ENCODE measurements at regions not wholly inside any gene's neighbourhood (a gene's known extent, or its start where the extent isn't known, plus 50 kb on each side); places are given as distances from the start of the nearest gene placed in this dataset.

DNA sequence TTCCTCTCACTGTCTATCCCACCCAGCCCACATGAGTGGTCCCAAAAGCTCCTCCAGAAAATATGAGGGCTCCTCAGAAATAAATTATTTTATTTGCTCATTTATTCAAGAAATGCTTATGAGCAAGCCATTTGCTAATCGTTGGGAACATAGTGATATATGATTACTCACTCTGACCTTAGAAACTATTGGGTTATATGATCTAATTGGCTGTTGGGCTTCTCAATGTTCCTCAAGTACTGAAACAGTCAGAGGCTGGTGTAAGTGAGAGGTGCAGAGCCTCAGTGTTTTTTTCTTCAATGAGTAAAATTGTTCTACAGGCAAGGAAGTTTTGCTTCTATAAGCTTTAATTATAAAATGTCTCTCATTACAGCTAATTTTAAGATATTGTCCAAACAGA lies 893.8 kb upstream of the INTU start:
- intact Hi-C loops (cut with micrococcal nuclease; ENCODE audit: unreplicated experiment) (no loop called here), in situ Hi-C loops (cut with HindIII; ENCODE audit: extremely low pct_ligation_motif_present, low pct_unique_long_range_greater_than_20kb) (no loop called here)
- no peak overlapping the region for H3K4me3 ChIP-seq (replicated peaks in 1 of 3; ENCODE audit: insufficient read depth in 1 of 3, low read depth in 2 of 3, low read length in 3 of 3)
- ChIA-PET POLR2A (no interaction called here), CTCF (ENCODE audit: low intra/inter-chr PET ratio, low total read pairs) (no interaction called here)
- no peaks in the 10 kb centered on the region for H3K9me3 ChIP-seq (ENCODE audit: low read length)
- DNase-seq (ENCODE audit: low spot score) = no peak
- TF ChIP-seq RAD51 (IDR thresholded peaks at IDR 0.05; ENCODE audit: borderline replicate concordance) = no peak
- TF ChIP-seq ATF7-NPFF (CRISPR knock-in tag; IDR thresholded peaks at IDR 0.05; ENCODE audit: low read depth) = no peak
- no TSS peak for BruUV-seq (replicated peaks)
- FAIRE-seq = no peak
- no peak overlapping the region for H3K4me2 ChIP-seq (ENCODE audit: low read depth, low read length)
- no peak overlapping the region for H2AFZ ChIP-seq (ENCODE audit: low read length)
- no peaks in the 10 kb centered on the region for H3K79me2 ChIP-seq (ENCODE audit: insufficient read depth, low read length)
- no peaks in the 10 kb centered on the region for H3K27me3 ChIP-seq (ENCODE audit: control insufficient read depth in 1 of 2, insufficient read depth in 2 of 2, low read length in 2 of 2)
- no peaks in the 10 kb centered on the region for H4K20me1 ChIP-seq (ENCODE audit: insufficient read depth, low read length)
- H3K36me3 ChIP-seq (replicated peaks in 1 of 2; ENCODE audit: control insufficient read depth in 1 of 2, insufficient read depth in 2 of 2, low read length in 2 of 2) = no peaks in the 10 kb centered on the region
- WGBS (ENCODE audit: low lambda C conversion rate) = 0% methylated on average over 1 of the region's 1 CpG
- H3K9ac ChIP-seq (ENCODE audit: insufficient read depth, low read depth, low read length) = no peak overlapping the region
- ATAC-seq = no peak
- H3K27ac ChIP-seq (ENCODE audit: extremely low read length, insufficient read depth, low read length) = no peak overlapping the region
- H3K4me1 ChIP-seq (ENCODE audit: insufficient read depth, low read length) = no peaks in the 10 kb centered on the region

DNA sequence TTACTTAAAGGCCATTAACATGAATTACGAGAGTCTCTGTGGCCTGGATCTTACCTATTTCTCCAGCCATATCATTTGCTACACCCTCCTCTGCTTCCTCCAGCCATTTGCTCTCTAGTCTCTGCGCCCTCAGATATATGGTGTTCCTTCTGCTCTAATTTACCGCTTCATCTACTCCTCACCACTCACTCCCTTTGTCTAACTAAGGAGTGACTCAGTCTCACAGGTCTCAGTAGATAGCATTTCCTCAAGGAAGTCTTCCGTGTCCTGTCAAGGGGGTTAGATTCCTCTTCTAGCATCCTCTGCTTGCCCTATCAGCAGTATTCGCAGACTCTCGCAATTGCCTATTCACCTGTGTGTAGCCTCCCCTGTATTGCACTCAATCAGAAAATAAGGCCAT lies 892.1 kb upstream of the INTU start:
- intact Hi-C loops (cut with micrococcal nuclease; ENCODE audit: unreplicated experiment) (no loop called here), in situ Hi-C loops (cut with HindIII; ENCODE audit: extremely low pct_ligation_motif_present, low pct_unique_long_range_greater_than_20kb) (no loop called here)
- ChIA-PET CTCF (ENCODE audit: low intra/inter-chr PET ratio, low total read pairs) (no interaction called here), POLR2A (no interaction called here)
- no peak overlapping the region for H3K4me2 ChIP-seq (ENCODE audit: low read depth, low read length)
- H3K27ac ChIP-seq (ENCODE audit: extremely low read length, insufficient read depth, low read length) = no peak overlapping the region
- no peak for ATAC-seq
- DNase-seq (ENCODE audit: low spot score) = no peak
- no peaks in the 10 kb centered on the region for H3K9me3 ChIP-seq (ENCODE audit: low read length)
- no peak overlapping the region for H2AFZ ChIP-seq (ENCODE audit: low read length)
- no peaks in the 10 kb centered on the region for H3K36me3 ChIP-seq (replicated peaks in 1 of 2; ENCODE audit: control insufficient read depth in 1 of 2, insufficient read depth in 2 of 2, low read length in 2 of 2)
- H3K79me2 ChIP-seq (ENCODE audit: insufficient read depth, low read length) = no peaks in the 10 kb centered on the region
- TF ChIP-seq RARG (CRISPR knock-in tag; IDR thresholded peaks at IDR 0.05; ENCODE audit: low read depth) (no peak), FOSL1 (CRISPR knock-in tag; IDR thresholded peaks at IDR 0.05; ENCODE audit: borderline replicate concordance) (no peak)
- no peaks in the 10 kb centered on the region for H4K20me1 ChIP-seq (ENCODE audit: insufficient read depth, low read length)
- no peak overlapping the region for H3K4me3 ChIP-seq (replicated peaks in 1 of 3; ENCODE audit: insufficient read depth in 1 of 3, low read depth in 2 of 3, low read length in 3 of 3)
- no TSS peak for BruUV-seq (replicated peaks)
- no peak for FAIRE-seq
- H3K27me3 ChIP-seq (ENCODE audit: control insufficient read depth in 1 of 2, insufficient read depth in 2 of 2, low read length in 2 of 2) = no peaks in the 10 kb centered on the region
- 22% methylated on average over 6 of the region's 6 CpGs for WGBS (ENCODE audit: low lambda C conversion rate)
- H3K4me1 ChIP-seq (ENCODE audit: insufficient read depth, low read length) = no peaks in the 10 kb centered on the region
- H3K9ac ChIP-seq (ENCODE audit: insufficient read depth, low read depth, low read length) = no peak overlapping the region
